Naive thymus-derived CD4-positive, alpha-beta T cell (primary cell): ENCODE measurements at regions not wholly inside any gene's neighbourhood (a gene's known extent, or its start where the extent isn't known, plus 50 kb on each side); places are given as distances from the start of the nearest gene placed in this dataset.

Experiments used
- ATAC-seq: fragments of 150-1000 bp; cut with Tn5 transposase; 2 replicates; pipeline ENCODE4 v1.10.0; 2021; ENCODE audit warnings: mild to moderate bottlenecking, moderate library complexity
- CTCF ChIA-PET: fragments of 350-600 bp; sonication (Branson Sonifier 250); formaldehyde crosslinking; loops from one replicate; lab custom pipeline; 2021; ENCODE audit warnings: antibody characterized with exemption; lab: Charles Lee
- POLR2A ChIA-PET: fragments of 350-600 bp; sonication (Branson Sonifier 250); formaldehyde crosslinking; loops from one replicate; lab custom pipeline; 2021; ENCODE audit warnings: antibody characterized with exemption, inconsistent platforms; lab: Charles Lee
- DNase-seq, 9 donors: peaks; one replicate each; pipeline versions ENCODE4 v3.0.0 to v3.0.0-alpha.2; 2020 to 2022; ENCODE audit warnings: mixed read lengths in 1 of 9
- H3K27ac ChIP-seq: one replicate; pipeline ENCODE4 v1.7.0; 2013; ENCODE audit warnings: mild to moderate bottlenecking, low read depth, low read length, moderate library complexity
- H3K27me3 ChIP-seq, 2 donors: one replicate each; pipeline ENCODE4 v1.7.0; 2013; ENCODE audit warnings: low read length in 2 of 2, mild to moderate bottlenecking in 2 of 2, moderate library complexity in 2 of 2; ENCODE audit not compliant: control insufficient read depth in 2 of 2, insufficient read depth in 2 of 2
- H3K36me3 ChIP-seq, 3 experiments: 1 replicate in 2 of 3; 2 replicates in 1 of 3; pipeline ENCODE4 v1.7.0; 2013; ENCODE audit warnings: low read length in 3 of 3, mild to moderate bottlenecking in 3 of 3, moderate library complexity in 1 of 3; ENCODE audit not compliant: insufficient read depth in 3 of 3, control insufficient read depth in 2 of 3
- H3K4me1 ChIP-seq, 2 donors: one replicate each; pipeline ENCODE4 v1.7.0; 2013; ENCODE audit warnings: low read length in 2 of 2, mild to moderate bottlenecking in 2 of 2, moderate library complexity in 1 of 2; ENCODE audit not compliant: control insufficient read depth in 2 of 2, insufficient read depth in 2 of 2
- H3K4me3 ChIP-seq: 2 replicates; pipeline ENCODE4 v1.7.0; 2013; ENCODE audit warnings: mild to moderate bottlenecking, low read length
- H3K9me3 ChIP-seq, 3 experiments: 1 replicate in 2 of 3; 2 replicates in 1 of 3; pipeline ENCODE4 v1.7.0; 2013; ENCODE audit warnings: low read length in 3 of 3; ENCODE audit not compliant: control insufficient read depth in 2 of 3
- H3K27ac Mint-ChIP-seq, 9 donors: one replicate each; pipeline ENCODE4 v1.8.0; 2020 to 2022; ENCODE audit warnings: mixed read lengths in 9 of 9, mild to moderate bottlenecking in 8 of 9, moderate library complexity in 5 of 9, inconsistent platforms in 2 of 9
- H3K27me3 Mint-ChIP-seq, 5 donors: one replicate each; pipeline ENCODE4 v1.8.0; 2021 to 2022; ENCODE audit warnings: mixed read lengths in 5 of 5, mild to moderate bottlenecking in 1 of 5
- H3K36me3 Mint-ChIP-seq, 5 donors: one replicate each; pipeline ENCODE4 v1.8.0; 2020 to 2022; ENCODE audit warnings: mixed read lengths in 5 of 5, mild to moderate bottlenecking in 3 of 5, inconsistent platforms in 1 of 5
- H3K4me1 Mint-ChIP-seq, 7 donors: one replicate each; pipeline ENCODE4 v1.8.0; 2020 to 2022; ENCODE audit warnings: mixed read lengths in 7 of 7, mild to moderate bottlenecking in 3 of 7, inconsistent platforms in 1 of 7
- H3K4me3 Mint-ChIP-seq, 10 donors: one replicate each; pipeline ENCODE4 v1.8.0; 2020 to 2022; ENCODE audit warnings: mild to moderate bottlenecking in 10 of 10, mixed read lengths in 10 of 10, moderate library complexity in 6 of 10, inconsistent platforms in 2 of 10
- H3K9me3 Mint-ChIP-seq, 11 donors: one replicate each; pipeline ENCODE4 v1.8.0; 2020 to 2022; ENCODE audit warnings: mixed read lengths in 11 of 11, mild to moderate bottlenecking in 4 of 11, inconsistent platforms in 1 of 11, moderate library complexity in 1 of 11
- intact Hi-C, 2 donors: fragments of 100-400 bp; cut with micrococcal nuclease; formaldehyde crosslinking; loops; one replicate each; pipeline ENCODE4 v1.15.1; 2023

DNA sequence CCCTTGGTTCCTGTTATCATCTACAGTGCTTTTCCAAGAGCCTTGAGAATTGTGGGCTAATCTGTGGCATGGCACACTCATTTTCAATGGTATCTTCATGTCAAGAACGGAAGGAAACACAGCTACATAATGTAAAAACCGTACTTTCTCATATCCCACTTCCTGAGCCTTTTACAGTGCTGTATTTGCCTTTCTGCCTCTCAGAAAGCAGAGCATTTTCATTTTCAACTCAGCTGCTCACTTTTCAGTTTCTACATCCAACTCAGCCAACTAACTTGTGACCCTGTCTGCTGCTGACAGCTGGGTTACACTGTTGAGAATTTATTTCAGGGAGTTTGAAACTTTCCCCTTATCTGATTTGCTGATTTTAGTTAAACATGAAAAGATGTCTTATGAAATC, 875.8 kb upstream of the KCND2 start:
- intact Hi-C loops: no loop called here
- no peaks in the 10 kb centered on the region for H3K4me1 ChIP-seq
- H3K27me3 Mint-ChIP-seq: no peaks in the 10 kb centered on the region
- H3K4me1 Mint-ChIP-seq: no peaks in the 10 kb centered on the region
- no peaks in the 10 kb centered on the region for H3K27me3 ChIP-seq
- peaks cover 0 to 3% (median 0%) of the 10 kb centered on the region in 11 donors for H3K9me3 Mint-ChIP-seq
- H3K27ac Mint-ChIP-seq: no peak overlapping the region
- H3K36me3 ChIP-seq: no peaks in the 10 kb centered on the region
- ChIA-PET POLR2A (no interaction called here), CTCF (no interaction called here)
- no peak overlapping the region for H3K27ac ChIP-seq
- no peak overlapping the region for H3K4me3 Mint-ChIP-seq
- H3K4me3 ChIP-seq: no peak overlapping the region
- H3K36me3 Mint-ChIP-seq: no peaks in the 10 kb centered on the region
- H3K9me3 ChIP-seq: no peaks in the 10 kb centered on the region
- ATAC-seq (no peak), DNase-seq (no peak)

DNA sequence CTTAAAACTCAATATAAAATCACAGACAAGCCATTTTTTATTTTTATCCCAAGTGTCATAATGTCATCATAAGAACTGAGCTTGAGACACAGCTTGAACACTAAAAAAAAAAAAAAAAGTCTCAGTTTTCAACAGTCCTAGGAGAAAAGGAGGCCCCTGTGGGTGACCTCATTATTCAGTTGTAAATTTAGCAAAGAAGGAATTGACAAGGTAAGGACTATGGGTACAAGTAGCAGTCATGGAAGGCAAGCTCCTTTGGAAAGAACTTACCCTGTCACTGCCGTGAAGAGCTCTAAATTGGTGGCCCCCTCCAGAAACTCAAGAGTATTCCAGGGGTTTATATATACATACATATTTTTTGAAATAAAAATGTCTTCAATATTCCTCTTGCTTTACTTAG, 864.4 kb upstream of the KCND2 start:
- Mint-ChIP-seq H3K9me3 (peaks cover 0 to 8% (median 4%) of the 10 kb centered on the region in 11 donors), H3K27ac (no peak overlapping the region), H3K36me3 (no peaks in the 10 kb centered on the region), H3K4me3 (no peak overlapping the region), H3K4me1 (no peaks in the 10 kb centered on the region), H3K27me3 (no peaks in the 10 kb centered on the region)
- CTCF ChIA-PET: no interaction called here
- Histone ChIP-seq H3K27ac (no peak overlapping the region), H3K36me3 (no peaks in the 10 kb centered on the region), H3K4me3 (no peak overlapping the region), H3K4me1 (no peaks in the 10 kb centered on the region), H3K27me3 (no peaks in the 10 kb centered on the region), H3K9me3 (no peaks in the 10 kb centered on the region)
- ATAC-seq (no peak), DNase-seq (no peak)
- POLR2A ChIA-PET: no interaction called here
- intact Hi-C loops: no loop called here

DNA sequence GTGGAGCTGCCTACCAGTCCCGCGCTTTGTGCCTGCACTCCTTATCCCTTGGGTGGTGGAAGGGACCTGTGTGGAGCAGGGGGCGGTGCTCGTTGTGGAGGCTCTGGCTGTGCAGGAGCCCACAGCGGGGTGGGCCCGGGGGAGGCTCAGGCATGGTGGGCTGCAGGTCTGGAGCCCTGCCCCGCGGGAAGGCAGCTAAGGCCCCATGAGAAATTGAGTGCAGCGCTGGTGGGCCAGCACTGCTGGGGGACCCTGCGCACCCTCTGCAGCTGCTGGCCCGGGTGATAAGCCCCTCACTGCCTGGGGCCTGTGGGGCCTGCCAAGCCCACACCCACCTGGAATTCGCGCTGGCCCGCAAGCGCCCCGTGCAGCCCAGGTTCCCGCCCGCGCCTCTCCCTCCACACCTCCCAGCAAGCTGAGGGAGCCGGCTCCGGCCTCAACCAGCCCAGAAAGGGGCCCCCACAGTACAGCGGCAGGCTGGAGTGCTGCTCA, 859.6 kb upstream of the KCND2 start:
- Histone ChIP-seq H3K36me3 (no peaks in the 10 kb centered on the region), H3K9me3 (no peaks in the 10 kb centered on the region), H3K27ac (no peak overlapping the region), H3K27me3 (no peaks in the 10 kb centered on the region), H3K4me1 (no peaks in the 10 kb centered on the region), H3K4me3 (no peak overlapping the region)
- ChIA-PET CTCF (no interaction called here), POLR2A (no interaction called here)
- no peak overlapping the region for H3K27ac Mint-ChIP-seq
- no peaks in the 10 kb centered on the region for H3K36me3 Mint-ChIP-seq
- H3K4me1 Mint-ChIP-seq: no peaks in the 10 kb centered on the region
- no peaks in the 10 kb centered on the region for H3K27me3 Mint-ChIP-seq
- no peak overlapping the region for H3K4me3 Mint-ChIP-seq
- H3K9me3 Mint-ChIP-seq: peaks cover 0 to 8% (median 5%) of the 10 kb centered on the region in 11 donors
- ATAC-seq (no peak), DNase-seq (no peak)
- intact Hi-C loops: no loop called here

DNA sequence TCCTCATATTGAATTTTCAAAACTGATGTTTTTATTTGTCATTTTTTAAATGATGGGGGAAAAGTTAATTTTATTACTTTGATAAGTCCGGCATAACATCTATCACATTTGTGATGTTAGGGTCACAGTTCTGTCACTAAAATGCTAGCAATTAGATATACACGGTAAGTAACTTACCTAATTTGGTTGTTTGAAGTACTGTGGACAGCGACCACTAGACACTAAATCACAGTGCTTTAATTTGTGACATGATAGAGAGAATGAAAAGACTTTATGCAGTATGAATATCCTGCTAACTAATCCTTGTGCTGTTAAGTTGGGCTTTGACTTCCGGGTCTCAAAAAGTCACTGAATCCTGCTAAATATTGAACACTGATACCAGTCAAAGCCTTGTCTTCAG, 857.3 kb upstream of the KCND2 start:
- Histone ChIP-seq H3K4me1 (no peaks in the 10 kb centered on the region), H3K27me3 (no peaks in the 10 kb centered on the region), H3K9me3 (no peaks in the 10 kb centered on the region), H3K27ac (no peak overlapping the region), H3K4me3 (no peak overlapping the region), H3K36me3 (no peaks in the 10 kb centered on the region)
- ATAC-seq (no peak), DNase-seq (no peak)
- Mint-ChIP-seq H3K36me3 (no peaks in the 10 kb centered on the region), H3K27me3 (no peaks in the 10 kb centered on the region), H3K27ac (no peak overlapping the region), H3K4me1 (no peaks in the 10 kb centered on the region), H3K9me3 (peaks cover 0 to 8% (median 7%) of the 10 kb centered on the region in 11 donors), H3K4me3 (no peak overlapping the region)
- ChIA-PET POLR2A (no interaction called here), CTCF (no interaction called here)
- intact Hi-C loops: no loop called here

DNA sequence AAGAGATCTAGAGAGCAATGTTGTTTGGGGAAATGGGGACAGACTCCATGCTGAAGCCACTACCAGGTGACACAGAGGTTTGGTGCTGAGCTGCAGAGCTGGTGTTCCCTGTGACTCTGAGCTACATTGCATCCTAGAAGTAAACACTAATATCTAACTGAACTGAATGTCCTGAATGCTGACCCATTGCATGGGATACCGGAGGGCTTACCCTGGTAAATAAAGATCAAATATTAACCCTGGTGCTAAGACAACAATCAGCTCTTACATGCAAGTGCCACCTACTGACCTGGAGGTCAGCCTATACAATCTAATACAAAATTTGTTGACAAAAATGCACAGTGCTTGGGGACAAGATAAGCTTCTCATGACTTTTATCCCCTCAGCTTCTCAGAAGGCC, 851.3 kb upstream of the KCND2 start:
- no peaks in the 10 kb centered on the region for H3K27me3 ChIP-seq
- ChIA-PET POLR2A (no interaction called here), CTCF (no interaction called here)
- H3K36me3 ChIP-seq: no peaks in the 10 kb centered on the region
- H3K27ac ChIP-seq: no peak overlapping the region
- Mint-ChIP-seq H3K36me3 (no peaks in the 10 kb centered on the region), H3K4me1 (no peaks in the 10 kb centered on the region), H3K27ac (no peak overlapping the region), H3K9me3 (peaks cover 0 to 17% (median 4%) of the 10 kb centered on the region in 11 donors), H3K4me3 (no peak overlapping the region), H3K27me3 (no peaks in the 10 kb centered on the region)
- DNase-seq (no peak), ATAC-seq (no peak)
- intact Hi-C loops: no loop called here
- no peaks in the 10 kb centered on the region for H3K4me1 ChIP-seq
- H3K9me3 ChIP-seq: no peaks in the 10 kb centered on the region
- H3K4me3 ChIP-seq: no peak overlapping the region

- no peak for DNase-seq
- Mint-ChIP-seq H3K4me1 (peaks cover 0 to 4% (median 0%) of the 10 kb centered on the region in 7 donors), H3K9me3 (peaks cover 6 to 26% (median 10%) of the 10 kb centered on the region in 11 donors), H3K4me3 (no peak overlapping the region), H3K36me3 (no peaks in the 10 kb centered on the region), H3K27ac (no peak overlapping the region), H3K27me3 (no peaks in the 10 kb centered on the region)
- Histone ChIP-seq H3K27me3 (no peaks in the 10 kb centered on the region), H3K4me1 (no peaks in the 10 kb centered on the region), H3K36me3 (no peaks in the 10 kb centered on the region), H3K27ac (no peak overlapping the region), H3K4me3 (no peak overlapping the region), H3K9me3 (no peaks in the 10 kb centered on the region)
- CTCF ChIA-PET: no interaction called here
- no peak for ATAC-seq
- intact Hi-C loops: no loop called here
- POLR2A ChIA-PET: no interaction called here
Measured at GRCh38 chr7:119436882-119437281, 836.1 kb upstream of the KCND2 start.

DNA sequence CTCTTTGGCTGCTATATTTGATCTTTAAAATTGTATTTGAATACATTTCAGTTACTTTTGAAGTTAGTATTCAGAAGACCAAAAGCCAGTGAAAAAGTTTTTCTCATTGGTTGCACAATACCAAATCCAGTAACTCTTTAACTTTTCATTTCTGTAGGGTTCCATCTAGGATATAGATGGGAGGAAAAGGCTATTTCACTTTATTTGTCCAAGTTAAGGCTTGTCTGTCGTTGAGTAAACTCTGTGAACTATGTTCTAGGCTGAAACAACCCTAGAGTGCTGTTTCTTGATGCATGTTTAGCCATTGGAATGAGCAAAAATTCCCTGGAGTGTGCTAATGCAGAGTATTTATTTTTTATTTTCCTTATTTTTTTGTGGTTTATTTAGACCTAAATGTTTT, 834.7 kb upstream of the KCND2 start:
- intact Hi-C loops: no loop called here
- Mint-ChIP-seq H3K9me3 (peaks cover 6 to 25% (median 10%) of the 10 kb centered on the region in 11 donors), H3K27ac (no peak overlapping the region), H3K27me3 (no peaks in the 10 kb centered on the region), H3K36me3 (no peaks in the 10 kb centered on the region), H3K4me3 (no peak overlapping the region), H3K4me1 (peaks cover 0 to 4% (median 0%) of the 10 kb centered on the region in 7 donors)
- Histone ChIP-seq H3K4me1 (no peaks in the 10 kb centered on the region), H3K9me3 (no peaks in the 10 kb centered on the region), H3K36me3 (no peaks in the 10 kb centered on the region), H3K4me3 (no peak overlapping the region), H3K27ac (no peak overlapping the region), H3K27me3 (no peaks in the 10 kb centered on the region)
- DNase-seq: no peak
- ATAC-seq: no peak
- POLR2A ChIA-PET: no interaction called here
- CTCF ChIA-PET: no interaction called here
